ENCODE measurements at regions not wholly inside any gene's neighbourhood (a gene's known extent, or its start where the extent isn't known, plus 50 kb on each side); places are given as distances from the start of the nearest gene placed in this dataset.

- Histone ChIP-seq H3K4me3 (ENCODE audit: low read length) (no peak overlapping the region), H3K9me3 (ENCODE audit: control insufficient read depth, insufficient read depth, low read length) (no peaks in the 10 kb centered on the region), H3K4me2 (ENCODE audit: low read length) (no peak overlapping the region), H3K9me2 (replicated peaks; ENCODE audit: control insufficient read depth, low read length) (no peaks in the 10 kb centered on the region), H3F3A (ENCODE audit: control insufficient read depth, insufficient read depth) (no peaks in the 10 kb centered on the region), H3K36me3 (ENCODE audit: control insufficient read depth, low read length) (no peaks in the 10 kb centered on the region), H3K27me3 (ENCODE audit: control insufficient read depth, low read length) (no peaks in the 10 kb centered on the region), H3K79me2 (ENCODE audit: control insufficient read depth, low read length) (no peaks in the 10 kb centered on the region), H4K20me1 (ENCODE audit: control insufficient read depth, insufficient read depth, low read depth, low read length) (no peaks in the 10 kb centered on the region), H3K4me1 (ENCODE audit: control insufficient read depth, low read length) (no peaks in the 10 kb centered on the region), H3K27ac (ENCODE audit: low read depth, low read length) (no peak overlapping the region)
- TF ChIP-seq CTCF (IDR thresholded peaks at IDR 0.05; ENCODE audit: low read depth, low read length, poor library complexity, severe bottlenecking) (no peak), EZH2phosphoT487 (IDR thresholded peaks at IDR 0.05; ENCODE audit: borderline replicate concordance, low read length) (no peak)
Observed at GRCh38 chr13:65872448-65872847, 1357.7 kb downstream of the PCDH9 start.

- Histone ChIP-seq H4K20me1 (ENCODE audit: control insufficient read depth, insufficient read depth, low read depth, low read length) (no peaks in the 10 kb centered on the region), H3K27ac (ENCODE audit: low read depth, low read length) (no peak overlapping the region), H3K4me2 (ENCODE audit: low read length) (no peak overlapping the region), H3K36me3 (ENCODE audit: control insufficient read depth, low read length) (no peaks in the 10 kb centered on the region), H3K4me1 (ENCODE audit: control insufficient read depth, low read length) (no peaks in the 10 kb centered on the region), H3K4me3 (ENCODE audit: low read length) (no peak overlapping the region), H3K79me2 (ENCODE audit: control insufficient read depth, low read length) (no peaks in the 10 kb centered on the region), H3K9me3 (ENCODE audit: control insufficient read depth, insufficient read depth, low read length) (no peaks in the 10 kb centered on the region), H3K9me2 (replicated peaks; ENCODE audit: control insufficient read depth, low read length) (no peaks in the 10 kb centered on the region), H3K27me3 (ENCODE audit: control insufficient read depth, low read length) (no peaks in the 10 kb centered on the region), H3F3A (ENCODE audit: control insufficient read depth, insufficient read depth) (no peaks in the 10 kb centered on the region)
- TF ChIP-seq CTCF (IDR thresholded peaks at IDR 0.05; ENCODE audit: low read depth, low read length, poor library complexity, severe bottlenecking), result no peak
- no peak for TF ChIP-seq EZH2phosphoT487 (IDR thresholded peaks at IDR 0.05; ENCODE audit: borderline replicate concordance, low read length)
Observed at GRCh38 chr13:65868884-65869283, 1361.3 kb downstream of the PCDH9 start.

- TF ChIP-seq CTCF (IDR thresholded peaks at IDR 0.05; ENCODE audit: low read depth, low read length, poor library complexity, severe bottlenecking) (no peak), EZH2phosphoT487 (IDR thresholded peaks at IDR 0.05; ENCODE audit: borderline replicate concordance, low read length) (no peak)
- Histone ChIP-seq H4K20me1 (ENCODE audit: control insufficient read depth, insufficient read depth, low read depth, low read length) (no peaks in the 10 kb centered on the region), H3K4me2 (ENCODE audit: low read length) (no peak overlapping the region), H3K4me3 (ENCODE audit: low read length) (no peak overlapping the region), H3K79me2 (ENCODE audit: control insufficient read depth, low read length) (no peaks in the 10 kb centered on the region), H3F3A (ENCODE audit: control insufficient read depth, insufficient read depth) (no peaks in the 10 kb centered on the region), H3K27ac (ENCODE audit: low read depth, low read length) (no peak overlapping the region), H3K9me3 (ENCODE audit: control insufficient read depth, insufficient read depth, low read length) (no peaks in the 10 kb centered on the region), H3K9me2 (replicated peaks; ENCODE audit: control insufficient read depth, low read length) (no peaks in the 10 kb centered on the region), H3K36me3 (ENCODE audit: control insufficient read depth, low read length) (no peaks in the 10 kb centered on the region), H3K4me1 (ENCODE audit: control insufficient read depth, low read length) (no peaks in the 10 kb centered on the region), H3K27me3 (ENCODE audit: control insufficient read depth, low read length) (no peaks in the 10 kb centered on the region)
Observed at GRCh38 chr13:65868099-65868498, 1362.0 kb downstream of the PCDH9 start.

- Histone ChIP-seq H3K79me2 (ENCODE audit: control insufficient read depth, low read length) (no peaks in the 10 kb centered on the region), H3K27me3 (ENCODE audit: control insufficient read depth, low read length) (no peaks in the 10 kb centered on the region), H3K4me1 (ENCODE audit: control insufficient read depth, low read length) (no peaks in the 10 kb centered on the region), H3K9me2 (replicated peaks; ENCODE audit: control insufficient read depth, low read length) (no peaks in the 10 kb centered on the region), H4K20me1 (ENCODE audit: control insufficient read depth, insufficient read depth, low read depth, low read length) (no peaks in the 10 kb centered on the region), H3K4me3 (ENCODE audit: low read length) (no peak overlapping the region), H3F3A (ENCODE audit: control insufficient read depth, insufficient read depth) (no peaks in the 10 kb centered on the region), H3K36me3 (ENCODE audit: control insufficient read depth, low read length) (no peaks in the 10 kb centered on the region), H3K27ac (ENCODE audit: low read depth, low read length) (no peak overlapping the region), H3K9me3 (ENCODE audit: control insufficient read depth, insufficient read depth, low read length) (no peaks in the 10 kb centered on the region), H3K4me2 (ENCODE audit: low read length) (no peak overlapping the region)
- no peak for TF ChIP-seq CTCF (IDR thresholded peaks at IDR 0.05; ENCODE audit: low read depth, low read length, poor library complexity, severe bottlenecking)
- no peak for TF ChIP-seq EZH2phosphoT487 (IDR thresholded peaks at IDR 0.05; ENCODE audit: borderline replicate concordance, low read length)
Observed at GRCh38 chr13:65866138-65866537, 1364.0 kb downstream of the PCDH9 start.
